ENCODE measurements at regions not wholly inside any gene's neighbourhood (a gene's known extent, or its start where the extent isn't known, plus 50 kb on each side); places are given as distances from the start of the nearest gene placed in this dataset.

- no peak overlapping the region for H3K27ac Mint-ChIP-seq
- peaks cover 2 to 6% (median 3%) of the 10 kb centered on the region in 3 donors for H3K27me3 Mint-ChIP-seq (ENCODE audit: low read depth in 3 of 3)
- H3K4me1 Mint-ChIP-seq: no peaks in the 10 kb centered on the region
- no peak overlapping the region for H3K4me3 Mint-ChIP-seq
- no peaks in the 10 kb centered on the region for H3K9me3 Mint-ChIP-seq
- DNase-seq: no peak
- H3K36me3 Mint-ChIP-seq: no peaks in the 10 kb centered on the region
Observed at GRCh38 chr20:63132715-63133471, 83.0 kb downstream of the YTHDF1 start.

- H3K36me3 Mint-ChIP-seq: no peaks in the 10 kb centered on the region
- no peak overlapping the region for H3K4me3 Mint-ChIP-seq
- DNase-seq: no peak
- H3K4me1 Mint-ChIP-seq: no peaks in the 10 kb centered on the region
- H3K27me3 Mint-ChIP-seq (ENCODE audit: low read depth in 3 of 3): peaks cover 2 to 6% (median 3%) of the 10 kb centered on the region in 3 donors
- H3K27ac Mint-ChIP-seq: no peak overlapping the region
- H3K9me3 Mint-ChIP-seq: no peaks in the 10 kb centered on the region
Observed at GRCh38 chr20:63132131-63132714, 83.7 kb downstream of the YTHDF1 start.

GRCh38 chr20:63130658-63131577 is 85.0 kb downstream of the YTHDF1 start:
- Mint-ChIP-seq H3K4me1 (no peaks in the 10 kb centered on the region), H3K36me3 (no peaks in the 10 kb centered on the region), H3K4me3 (no peak overlapping the region), H3K27ac (no peak overlapping the region), H3K27me3 (ENCODE audit: low read depth in 3 of 3) (peaks cover 0 to 13% (median 2%) of the 10 kb centered on the region in 3 donors), H3K9me3 (no peaks in the 10 kb centered on the region)
- no peak for DNase-seq

- no peaks in the 10 kb centered on the region for H3K4me1 Mint-ChIP-seq
Observed at GRCh38 chr20:63129991-63130657, 85.8 kb downstream of the YTHDF1 start.

GRCh38 chr20:63129376-63129965 is 86.5 kb downstream of the YTHDF1 start:
- H3K36me3 Mint-ChIP-seq: no peaks in the 10 kb centered on the region
- DNase-seq: no peak

More at GRCh38 chr20:63129991-63130657, 85.8 kb downstream of the YTHDF1 start:
- Mint-ChIP-seq H3K9me3 (no peaks in the 10 kb centered on the region), H3K36me3 (no peaks in the 10 kb centered on the region), H3K27me3 (ENCODE audit: low read depth in 3 of 3) (peaks cover 0 to 13% (median 2%) of the 10 kb centered on the region in 3 donors), H3K27ac (no peak overlapping the region), H3K4me3 (no peak overlapping the region)
- no peak for DNase-seq

GRCh38 chr20:63128956-63129355 is 87.0 kb downstream of the YTHDF1 start:
- Mint-ChIP-seq H3K36me3 (no peaks in the 10 kb centered on the region), H3K27me3 (ENCODE audit: low read depth in 3 of 3) (peaks cover 0 to 13% (median 2%) of the 10 kb centered on the region in 3 donors), H3K9me3 (no peaks in the 10 kb centered on the region), H3K4me3 (no peak overlapping the region), H3K4me1 (no peaks in the 10 kb centered on the region), H3K27ac (no peak overlapping the region)
- no peak for DNase-seq

More at GRCh38 chr20:63129376-63129965, 86.5 kb downstream of the YTHDF1 start:
- H3K4me3 Mint-ChIP-seq: no peak overlapping the region
- no peaks in the 10 kb centered on the region for H3K4me1 Mint-ChIP-seq
- no peaks in the 10 kb centered on the region for H3K9me3 Mint-ChIP-seq
- no peak overlapping the region for H3K27ac Mint-ChIP-seq
- peaks cover 0 to 13% (median 2%) of the 10 kb centered on the region in 3 donors for H3K27me3 Mint-ChIP-seq (ENCODE audit: low read depth in 3 of 3)

- no peak overlapping the region for H3K27ac Mint-ChIP-seq
Observed at GRCh38 chr20:63128367-63128766, 87.6 kb downstream of the YTHDF1 start.

GRCh38 chr20:63127700-63128364 is 88.1 kb downstream of the YTHDF1 start:
- no peaks in the 10 kb centered on the region for H3K36me3 Mint-ChIP-seq
- H3K27ac Mint-ChIP-seq: no peak overlapping the region
- no peaks in the 10 kb centered on the region for H3K9me3 Mint-ChIP-seq
- no peak overlapping the region for H3K4me3 Mint-ChIP-seq
- H3K4me1 Mint-ChIP-seq: no peaks in the 10 kb centered on the region
- H3K27me3 Mint-ChIP-seq (ENCODE audit: low read depth in 3 of 3): peaks cover 0 to 13% (median 2%) of the 10 kb centered on the region in 3 donors
- DNase-seq: no peak

More at GRCh38 chr20:63128367-63128766, 87.6 kb downstream of the YTHDF1 start:
- H3K9me3 Mint-ChIP-seq: no peaks in the 10 kb centered on the region
- DNase-seq: no peak
- no peak overlapping the region for H3K4me3 Mint-ChIP-seq
- no peaks in the 10 kb centered on the region for H3K4me1 Mint-ChIP-seq
- H3K36me3 Mint-ChIP-seq: no peaks in the 10 kb centered on the region
- peaks cover 0 to 13% (median 2%) of the 10 kb centered on the region in 3 donors for H3K27me3 Mint-ChIP-seq (ENCODE audit: low read depth in 3 of 3)

DNA sequence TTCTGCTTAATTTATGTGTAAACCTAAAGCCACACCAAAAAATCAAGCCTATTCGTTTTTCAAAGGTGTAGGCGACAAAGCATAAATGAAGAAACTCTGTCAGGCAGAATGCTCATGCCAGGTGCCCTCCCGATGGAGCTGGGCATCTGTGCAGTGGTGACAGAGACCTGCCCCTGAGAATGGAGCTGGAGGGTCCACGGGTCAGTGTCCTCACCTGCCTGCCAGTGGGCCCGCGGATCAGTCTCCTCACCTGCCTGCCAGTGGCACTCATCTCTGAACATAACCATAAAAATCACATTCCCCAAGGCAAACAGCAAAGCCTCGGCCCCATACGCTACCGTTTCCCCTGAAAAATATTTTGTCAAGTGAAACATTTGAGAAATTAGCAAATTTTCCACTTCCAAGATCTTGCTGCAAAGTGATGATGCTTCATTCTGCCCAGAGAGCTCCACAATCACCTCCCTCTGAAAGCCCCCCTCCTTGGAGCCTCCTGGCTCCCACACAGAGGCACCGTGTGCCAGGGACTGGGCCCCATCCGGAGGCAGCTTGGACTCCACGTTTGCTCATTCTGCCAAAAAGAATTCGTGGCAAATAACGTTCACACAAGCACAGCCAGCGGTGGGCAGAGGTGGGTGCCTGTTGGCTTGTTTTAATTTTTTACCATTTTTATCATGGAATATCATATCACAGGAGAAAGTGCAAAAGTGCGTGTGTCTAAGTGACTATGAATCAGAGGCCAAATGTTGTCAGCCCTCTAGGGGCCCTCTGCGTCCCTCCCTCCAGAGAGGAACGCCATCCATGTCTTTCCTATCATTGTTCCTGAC is 88.8 kb downstream of the YTHDF1 start:
- no peak for DNase-seq
- H3K27me3 Mint-ChIP-seq (ENCODE audit: low read depth in 3 of 3): peaks cover 0 to 13% (median 2%) of the 10 kb centered on the region in 3 donors
- no peaks in the 10 kb centered on the region for H3K4me1 Mint-ChIP-seq
- no peak overlapping the region for H3K27ac Mint-ChIP-seq
- H3K36me3 Mint-ChIP-seq: no peaks in the 10 kb centered on the region
- H3K9me3 Mint-ChIP-seq: no peaks in the 10 kb centered on the region
- no peak overlapping the region for H3K4me3 Mint-ChIP-seq

DNA sequence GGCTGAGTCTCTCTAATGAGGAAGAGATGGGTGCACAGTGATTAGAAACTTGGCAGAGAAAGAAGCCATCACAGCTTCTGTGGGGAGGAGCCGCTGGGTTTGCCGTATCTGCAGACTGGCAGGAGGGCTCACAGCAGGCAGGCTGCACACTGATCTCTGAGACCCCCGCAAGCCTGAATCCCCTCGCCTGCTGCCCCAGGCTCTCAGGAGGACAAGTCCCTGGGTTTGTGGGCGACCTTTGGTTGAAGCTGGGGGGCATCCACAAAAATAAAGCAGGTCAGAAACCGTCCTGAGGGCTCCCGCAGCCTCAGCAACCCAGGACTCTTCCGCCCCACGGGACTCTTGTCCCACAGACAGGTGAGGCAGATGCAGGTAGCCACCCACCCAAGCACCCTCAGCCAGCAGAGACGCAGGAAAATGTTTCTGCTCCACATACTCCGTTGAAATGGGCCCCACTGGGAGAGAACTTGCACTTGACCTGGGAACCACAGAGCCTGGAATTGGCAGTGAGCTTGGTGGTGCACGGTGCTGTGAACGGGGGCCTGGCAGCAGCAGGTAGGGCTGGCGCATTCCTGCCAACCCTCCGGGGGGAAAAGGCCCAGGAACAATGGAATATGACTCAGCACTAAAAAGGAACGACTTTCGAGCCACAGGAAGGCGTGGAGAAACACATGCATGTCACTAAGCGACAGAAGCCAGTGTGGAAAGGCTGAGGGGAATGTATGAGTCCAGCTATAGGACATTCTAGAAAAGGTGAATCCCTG is 89.9 kb downstream of the YTHDF1 start:
- no peaks in the 10 kb centered on the region for H3K9me3 Mint-ChIP-seq
- peaks cover 0 to 13% (median 2%) of the 10 kb centered on the region in 3 donors for H3K27me3 Mint-ChIP-seq (ENCODE audit: low read depth in 3 of 3)
- H3K36me3 Mint-ChIP-seq: no peaks in the 10 kb centered on the region
- H3K4me3 Mint-ChIP-seq: no peak overlapping the region
- H3K4me1 Mint-ChIP-seq: no peaks in the 10 kb centered on the region
- DNase-seq: no peak
- H3K27ac Mint-ChIP-seq: no peak overlapping the region

DNA sequence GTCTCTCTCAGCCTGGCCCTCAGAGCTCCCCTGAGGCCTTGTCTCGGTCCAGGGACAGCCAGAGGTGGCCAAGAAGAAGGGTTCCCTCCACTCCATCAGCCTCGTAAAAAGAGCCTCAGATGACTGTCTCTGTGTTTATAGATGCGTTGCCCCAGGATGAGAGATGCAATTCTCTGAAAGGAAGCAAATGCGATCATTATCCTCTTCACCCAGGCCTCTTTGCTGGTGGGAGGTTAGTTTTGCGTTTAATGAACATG is 90.4 kb downstream of the YTHDF1 start:
- H3K4me3 Mint-ChIP-seq: no peak overlapping the region
- no peaks in the 10 kb centered on the region for H3K36me3 Mint-ChIP-seq
- H3K27ac Mint-ChIP-seq: no peak overlapping the region
- peaks cover 0 to 13% (median 2%) of the 10 kb centered on the region in 3 donors for H3K27me3 Mint-ChIP-seq (ENCODE audit: low read depth in 3 of 3)
- no peak for DNase-seq
- H3K4me1 Mint-ChIP-seq: no peaks in the 10 kb centered on the region
- no peaks in the 10 kb centered on the region for H3K9me3 Mint-ChIP-seq

All from immature natural killer cell (primary cell).